IMR-90 (cell line): ENCODE measurements at regions not wholly inside any gene's neighbourhood (a gene's known extent, or its start where the extent isn't known, plus 50 kb on each side); places are given as distances from the start of the nearest gene placed in this dataset.

Source experiments
- ATAC-seq: fragments of 200-7000 bp; cut with Tn5 transposase; 2 replicates; pipeline ENCODE4 v1.9.1; 2020; ENCODE audit warnings: low read depth, mild to moderate bottlenecking, moderate library complexity
- BruUV-seq: library from RNA; stranded (reverse); fragments of 400-500 nt; replicated peaks from 2 replicates; lab custom pipeline; 2021; lab: Mats Ljungman, UMichigan
- CTCF ChIA-PET: fragments of 300-600 bp; formaldehyde crosslinking; extraction: SDS; loops from one replicate; lab custom pipeline; 2021; ENCODE audit warnings: antibody characterized with exemption; lab: Yijun Ruan, JAX
- POLR2A ChIA-PET: fragments of 300-600 bp; sonication (Branson Sonifier 250); formaldehyde crosslinking; loops from one replicate; lab custom pipeline; 2022; ENCODE audit warnings: antibody characterized with exemption; ENCODE audit not compliant: unreplicated experiment; lab: Charles Lee
- DNase-seq: peaks from one replicate; pipeline ENCODE4 v3.0.0; 2013
- H2AFZ ChIP-seq: replicated peaks from 2 replicates; pipeline ENCODE3; 2013; ENCODE audit warnings: low read length, mild to moderate bottlenecking; ENCODE audit not compliant: poor library complexity
- H2AK5ac ChIP-seq: 2 replicates; pipeline ENCODE4 v1.6.1; 2013; ENCODE audit warnings: low read depth, low read length, inconsistent platforms
- H2AK9ac ChIP-seq: replicated peaks from 2 replicates; pipeline ENCODE3; 2013; ENCODE audit warnings: mild to moderate bottlenecking, low read depth, low read length, moderate library complexity; ENCODE audit not compliant: poor library complexity
- H2BK120ac ChIP-seq: 2 replicates; pipeline ENCODE4 v1.6.1; 2013; ENCODE audit warnings: low read depth, low read length, inconsistent platforms
- H2BK15ac ChIP-seq: 3 replicates; pipeline ENCODE4 v1.6.1; 2013; ENCODE audit warnings: low read depth, low read length, inconsistent platforms
- H2BK20ac ChIP-seq: 2 replicates; pipeline ENCODE4 v1.6.1; 2013; ENCODE audit warnings: low read depth, mild to moderate bottlenecking, inconsistent platforms, low read length, moderate library complexity
- H2BK5ac ChIP-seq: 2 replicates; pipeline ENCODE4 v1.6.1; 2013; ENCODE audit warnings: mild to moderate bottlenecking, low read depth, low read length, inconsistent platforms; ENCODE audit not compliant: poor library complexity, severe bottlenecking
- H3K14ac ChIP-seq: replicated peaks from 2 replicates; pipeline ENCODE4 v1.6.1; 2013; ENCODE audit warnings: low read depth, low read length, inconsistent platforms
- H3K18ac ChIP-seq: 2 replicates; pipeline ENCODE4 v1.6.1; 2013; ENCODE audit warnings: low read depth, low read length, control low read depth
- H3K23ac ChIP-seq: 2 replicates; pipeline ENCODE4 v1.6.1; 2013; ENCODE audit warnings: low read depth, low read length, inconsistent platforms
- H3K27ac ChIP-seq: 2 replicates; pipeline ENCODE4 v1.5.1; 2013; ENCODE audit warnings: mild to moderate bottlenecking, control low read depth, low read length; ENCODE audit not compliant: insufficient read depth
- H3K27me3 ChIP-seq: 2 replicates; pipeline ENCODE4 v1.6.1; 2013; ENCODE audit warnings: low read length; ENCODE audit not compliant: control insufficient read depth, insufficient read depth
- H3K36me3 ChIP-seq: 2 replicates; pipeline ENCODE4 v1.6.1; 2013; ENCODE audit warnings: low read length, mixed read lengths; ENCODE audit not compliant: control insufficient read depth, insufficient read depth
- H3K4ac ChIP-seq: 2 replicates; pipeline ENCODE4 v1.6.1; 2013; ENCODE audit warnings: low read depth, low read length, inconsistent platforms
- H3K4me1 ChIP-seq: 2 replicates; pipeline ENCODE4 v1.6.1; 2013; ENCODE audit warnings: low read length, mixed read lengths; ENCODE audit not compliant: control insufficient read depth, insufficient read depth
- H3K4me2 ChIP-seq: 2 replicates; pipeline ENCODE4 v1.6.1; 2013; ENCODE audit warnings: low read depth, mild to moderate bottlenecking, control low read depth, low read length, moderate library complexity
- H3K4me3 ChIP-seq: 2 replicates; pipeline ENCODE4 v1.5.1; 2013; ENCODE audit warnings: low read depth, mild to moderate bottlenecking, control low read depth, low read length, moderate library complexity; ENCODE audit not compliant: insufficient read depth
- H3K56ac ChIP-seq: 2 replicates; pipeline ENCODE4 v1.6.1; 2013; ENCODE audit warnings: low read length, inconsistent platforms; ENCODE audit not compliant: insufficient read depth; ENCODE audit errors: extremely low read depth
- H3K79me1 ChIP-seq, 2 experiments: 2 replicates each; pipeline ENCODE4 v1.6.1; 2013; ENCODE audit warnings: low read length in 2 of 2, inconsistent platforms in 1 of 2, low read depth in 1 of 2
- H3K9ac ChIP-seq: 2 replicates; pipeline ENCODE4 v1.6.1; 2013; ENCODE audit warnings: low read depth, low read length, control low read depth
- H3K9me1 ChIP-seq: 2 replicates; pipeline ENCODE4 v1.6.1; 2013; ENCODE audit warnings: low read length, inconsistent platforms; ENCODE audit not compliant: insufficient read depth
- H3K9me3 ChIP-seq: 2 replicates; pipeline ENCODE4 v1.6.1; 2013; ENCODE audit warnings: low read length; ENCODE audit not compliant: control insufficient read depth, insufficient read depth
- H4K20me1 ChIP-seq: 2 replicates; pipeline ENCODE4 v1.6.1; 2013; ENCODE audit warnings: low read length, inconsistent platforms; ENCODE audit not compliant: insufficient read depth
- H4K5ac ChIP-seq: 2 replicates; pipeline ENCODE4 v1.6.1; 2013; ENCODE audit warnings: mild to moderate bottlenecking, low read depth, low read length, control low read depth
- H4K8ac ChIP-seq, 2 experiments: 2 replicates each; pipeline ENCODE4 v1.6.1; 2013; ENCODE audit warnings: low read depth in 2 of 2, low read length in 2 of 2, control low read depth in 1 of 2, inconsistent platforms in 1 of 2
- H4K91ac ChIP-seq: 2 replicates; pipeline ENCODE4 v1.6.1; 2013; ENCODE audit warnings: low read depth, low read length, inconsistent platforms; ENCODE audit not compliant: insufficient read depth
- BHLHE40 ChIP-seq: fragments of 150-350 bp; IDR thresholded peaks from 2 replicates; pipeline ENCODE4 v1.6.1; 2016; ENCODE audit warnings: mild to moderate bottlenecking, low read depth, low read length
- CEBPB ChIP-seq: IDR thresholded peaks from 2 replicates; pipeline ENCODE4 v1.6.1; 2012; ENCODE audit warnings: low read depth, low read length, improper control_type of control experiment
- CHD1 ChIP-seq: IDR thresholded peaks from 2 replicates; pipeline ENCODE4 v1.6.1; 2012; ENCODE audit warnings: low read depth, low read length, improper control_type of control experiment
- ELK1 ChIP-seq: fragments of 150-350 bp; IDR thresholded peaks from 2 replicates; pipeline ENCODE4 v1.6.1; 2016; ENCODE audit warnings: low read depth, mild to moderate bottlenecking, low read length, moderate library complexity, borderline replicate concordance
- FOS ChIP-seq: fragments of 150-350 bp; IDR thresholded peaks from 2 replicates; pipeline ENCODE4 v1.6.1; 2016; ENCODE audit warnings: low read depth, low read length
- MAFK ChIP-seq: IDR thresholded peaks from 2 replicates; pipeline ENCODE4 v1.6.1; 2012; ENCODE audit warnings: low read depth, low read length, improper control_type of control experiment
- MAZ ChIP-seq: IDR thresholded peaks from 2 replicates; pipeline ENCODE4 v1.6.1; 2012; ENCODE audit warnings: low read depth, mild to moderate bottlenecking, low read length, improper control_type of control experiment, moderate library complexity, borderline replicate concordance
- MXI1 ChIP-seq: IDR thresholded peaks from 2 replicates; pipeline ENCODE4 v1.6.1; 2012; ENCODE audit warnings: low read depth, mild to moderate bottlenecking, low read length, moderate library complexity, borderline replicate concordance
- NFE2L2 ChIP-seq: fragments of 150-350 bp; IDR thresholded peaks from 2 replicates; pipeline ENCODE4 v1.6.1; 2016; ENCODE audit warnings: low read depth, mild to moderate bottlenecking, low read length
- POLR2A ChIP-seq: IDR thresholded peaks from 2 replicates; pipeline ENCODE4 v1.6.1; 2012; ENCODE audit warnings: mild to moderate bottlenecking, low read depth, low read length
- RAD21 ChIP-seq: IDR thresholded peaks from 2 replicates; pipeline ENCODE4 v1.6.1; 2012; ENCODE audit warnings: low read length, improper control_type of control experiment
- RCOR1 ChIP-seq: IDR thresholded peaks from 2 replicates; pipeline ENCODE4 v1.6.1; 2012; ENCODE audit warnings: mild to moderate bottlenecking, low read length, improper control_type of control experiment; ENCODE audit not compliant: insufficient replicate concordance
- RFX5 ChIP-seq: IDR thresholded peaks from 2 replicates; pipeline ENCODE4 v1.8.0; 2012; ENCODE audit warnings: low read depth, mild to moderate bottlenecking, low read length, moderate library complexity
- SMC3 ChIP-seq: fragments of 150-350 bp; IDR thresholded peaks from 2 replicates; pipeline ENCODE4 v1.6.1; 2016; ENCODE audit warnings: low read depth, mild to moderate bottlenecking, antibody characterized with exemption, low read length, moderate library complexity
- USF2 ChIP-seq: fragments of 150-350 bp; IDR thresholded peaks from 2 replicates; pipeline ENCODE4 v1.6.1; 2017; ENCODE audit warnings: mild to moderate bottlenecking, antibody characterized with exemption, low read length, low read depth
- WGBS, 2 experiments: methylation state at CpG; one replicate each; pipeline versions ENCODE4 v1.1.5 to v1.1.7; 2013; ENCODE audit warnings: missing lambda C conversion rate in 2 of 2; ENCODE audit not compliant: insufficient read length in 1 of 2; ENCODE audit errors: extremely low coverage in 2 of 2; 5-methylcytosine and 5-hydroxymethylcytosine counted together
- dilution Hi-C: fragments of 300-500 bp; cut with HindIII; formaldehyde crosslinking; loops from one replicate; pipeline ENCODE4 v1.14.3; 2018; ENCODE audit warnings: low sequenced_read_pairs; ENCODE audit not compliant: unreplicated experiment
- in situ Hi-C: fragments of 300-500 bp; cut with MboI; formaldehyde crosslinking; loops from 3 replicates; pipeline ENCODE4 v1.14.3; 2019; ENCODE audit warnings: low sequenced_read_pairs, inconsistent platforms, mixed read lengths
- intact Hi-C: fragments of 100-400 bp; cut with micrococcal nuclease; formaldehyde crosslinking; loops from 2 replicates; pipeline ENCODE4 v1.10.0; 2022
- TF ChIP-seq, protein P1 (sequence below): conservative IDR thresholded peaks from 2 replicates; pipeline ENCODE4 v1.5.1; 2012; ENCODE audit warnings: mild to moderate bottlenecking, low read depth, low read length, improper control_type of control experiment

DNA sequence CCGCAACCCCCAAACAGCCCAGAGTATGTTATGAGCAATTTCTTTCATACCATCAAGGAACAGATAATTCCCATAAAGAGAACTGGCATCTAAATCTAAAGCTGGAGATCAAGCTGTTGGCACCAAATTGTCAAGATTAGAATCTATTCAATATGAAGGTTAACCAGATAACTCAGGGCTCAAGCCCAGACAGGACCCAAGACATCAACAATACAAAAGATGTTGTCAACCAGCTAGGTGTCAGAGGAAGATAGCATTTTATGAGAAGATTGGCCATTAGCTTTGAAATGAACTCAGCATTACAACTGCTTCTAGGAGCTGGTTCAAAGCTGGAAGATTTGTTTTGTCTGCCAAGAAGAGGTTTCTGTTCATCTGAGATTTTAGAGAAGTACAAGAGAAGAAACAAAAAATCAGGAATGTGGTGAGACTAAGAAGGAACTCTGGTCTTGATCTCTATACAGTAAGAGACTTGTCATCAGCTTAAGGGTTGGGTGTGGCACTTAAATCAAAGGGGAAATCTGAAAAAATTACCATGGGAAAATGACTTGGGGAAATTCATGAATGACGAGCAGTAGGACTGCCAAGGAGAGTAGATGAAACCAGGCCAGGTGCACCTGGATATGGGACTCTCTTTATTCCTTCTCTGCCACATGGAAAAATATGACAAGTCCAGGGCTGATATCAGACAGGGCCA, 64.2 kb upstream of the COX10 start:
- Histone ChIP-seq H2BK15ac (no peak overlapping the region), H2AK9ac (no peak overlapping the region), H3K27me3 (no peaks in the 10 kb centered on the region), H3K9me3 (no peaks in the 10 kb centered on the region), H3K27ac (no peak overlapping the region), H3K9me1 (peaks cover 2% of the 10 kb centered on the region; the same call in 1 of the 2 replicates), H2BK120ac (no peak overlapping the region), H3K4me1 (no peaks in the 10 kb centered on the region), H4K20me1 (no peaks in the 10 kb centered on the region), H2AK5ac (no peak overlapping the region), H3K4me2 (no peak overlapping the region), H4K91ac (no peak overlapping the region), H3K18ac (no peak overlapping the region), H2BK5ac (no peak overlapping the region), H4K8ac (no peak overlapping the region), H3K14ac (no peak overlapping the region), H3K79me1 (no peaks in the 10 kb centered on the region), H4K5ac (no peak overlapping the region), H3K9ac (no peak overlapping the region), H3K4me3 (no peak overlapping the region), H3K4ac (no peak overlapping the region), H2AFZ (no peak overlapping the region), H3K23ac (no peak overlapping the region), H3K56ac (no peak overlapping the region), H3K36me3 (no peaks in the 10 kb centered on the region), H2BK20ac (no peak overlapping the region)
- DNase-seq (no peak), ATAC-seq (no peak)
- BruUV-seq: no TSS peak
- CTCF ChIA-PET: interaction anchor here (0.5 kb wide), 2 partner anchors 178 to 750 kb away, joined by 4 to 7 read pairs; no protein-coding TSS in a partner anchor
- no peak for TF ChIP-seq RFX5
- TF ChIP-seq RAD21: no peak
- TF ChIP-seq BHLHE40: no peak
- no peak for TF ChIP-seq MAZ
- no peak for TF ChIP-seq USF2
- TF ChIP-seq MAFK: no peak
- TF ChIP-seq POLR2A: no peak
- TF ChIP-seq CHD1: no peak
- TF ChIP-seq NFE2L2: no peak
- TF ChIP-seq FOS: no peak
- no peak for TF ChIP-seq CEBPB
- no peak for TF ChIP-seq RCOR1
- TF ChIP-seq, protein P1, sequence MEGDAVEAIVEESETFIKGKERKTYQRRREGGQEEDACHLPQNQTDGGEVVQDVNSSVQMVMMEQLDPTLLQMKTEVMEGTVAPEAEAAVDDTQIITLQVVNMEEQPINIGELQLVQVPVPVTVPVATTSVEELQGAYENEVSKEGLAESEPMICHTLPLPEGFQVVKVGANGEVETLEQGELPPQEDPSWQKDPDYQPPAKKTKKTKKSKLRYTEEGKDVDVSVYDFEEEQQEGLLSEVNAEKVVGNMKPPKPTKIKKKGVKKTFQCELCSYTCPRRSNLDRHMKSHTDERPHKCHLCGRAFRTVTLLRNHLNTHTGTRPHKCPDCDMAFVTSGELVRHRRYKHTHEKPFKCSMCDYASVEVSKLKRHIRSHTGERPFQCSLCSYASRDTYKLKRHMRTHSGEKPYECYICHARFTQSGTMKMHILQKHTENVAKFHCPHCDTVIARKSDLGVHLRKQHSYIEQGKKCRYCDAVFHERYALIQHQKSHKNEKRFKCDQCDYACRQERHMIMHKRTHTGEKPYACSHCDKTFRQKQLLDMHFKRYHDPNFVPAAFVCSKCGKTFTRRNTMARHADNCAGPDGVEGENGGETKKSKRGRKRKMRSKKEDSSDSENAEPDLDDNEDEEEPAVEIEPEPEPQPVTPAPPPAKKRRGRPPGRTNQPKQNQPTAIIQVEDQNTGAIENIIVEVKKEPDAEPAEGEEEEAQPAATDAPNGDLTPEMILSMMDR: no peak
- no peak for TF ChIP-seq MXI1
- TF ChIP-seq SMC3: no peak
- no peak for TF ChIP-seq ELK1
- dilution Hi-C loops (no loop called here), in situ Hi-C loops (no loop called here), intact Hi-C loops (no loop called here)
- no CpG with 5 or more reads among the region's 2 CpGs for WGBS, 2 experiments
- POLR2A ChIA-PET: interaction anchor here (0.6 kb wide), 1 partner anchor 216 kb away, joined by 3 read pairs; no protein-coding TSS in a partner anchor
